ENCODE measurements at regions not wholly inside any gene's neighbourhood (a gene's known extent, or its start where the extent isn't known, plus 50 kb on each side); places are given as distances from the start of the nearest gene placed in this dataset.

GRCh38 chrX:33465137-33465536 lies 253.8 kb upstream of the DMD start:
- H3K36me3 ChIP-seq (ENCODE audit: control insufficient read depth in 4 of 4, insufficient read depth in 3 of 4, low read depth in 1 of 4, low read length in 3 of 4), result no peaks in the 10 kb centered on the region
- H3K27me3 ChIP-seq (ENCODE audit: control insufficient read depth in 4 of 4, insufficient read depth in 4 of 4, low read length in 3 of 4), result no peaks in the 10 kb centered on the region
- no peak overlapping the region for H3K9ac ChIP-seq (ENCODE audit: low read depth in 1 of 2, low read length in 2 of 2)
- TF ChIP-seq CTCF (IDR thresholded peaks at IDR 0.05; ENCODE audit: low read depth, low read length, missing input control), result no peak
- TF ChIP-seq RAD21 (IDR thresholded peaks at IDR 0.05), result no peak
- no peak for TF ChIP-seq GABPA (IDR thresholded peaks at IDR 0.05 in 1 of 2, conservative IDR thresholded peaks at IDR 0.05 in 1 of 2)
- TF ChIP-seq YY1 (IDR thresholded peaks at IDR 0.05), result no peak
- TF ChIP-seq ATF3 (IDR thresholded peaks at IDR 0.05), result no peak
- no peak for TF ChIP-seq JUND (IDR thresholded peaks at IDR 0.05)
- no peak for TF ChIP-seq TAF1 (conservative IDR thresholded peaks at IDR 0.05)
- no peak for TF ChIP-seq NR2F2 (IDR thresholded peaks at IDR 0.05)
- no peak for TF ChIP-seq RXRA (IDR thresholded peaks at IDR 0.05)
- no peak for TF ChIP-seq SP1 (IDR thresholded peaks at IDR 0.05)
- no peak for TF ChIP-seq HNF4A (conservative IDR thresholded peaks at IDR 0.05)
- TF ChIP-seq EGR1 (IDR thresholded peaks at IDR 0.05; ENCODE audit: low read depth in 2 of 2), result no peak
- no peak for TF ChIP-seq FOXA1 (IDR thresholded peaks at IDR 0.05)
- no peak for TF ChIP-seq MAX (IDR thresholded peaks at IDR 0.05)
- no peak for TF ChIP-seq HNF4G (IDR thresholded peaks at IDR 0.05)
- TF ChIP-seq FOXA2 (IDR thresholded peaks at IDR 0.05), result no peak
- no peak for TF ChIP-seq REST (IDR thresholded peaks at IDR 0.05)
- H3K27ac ChIP-seq (ENCODE audit: low read depth in 1 of 2, low read length in 2 of 2), result no peak overlapping the region
- DNase-seq (ENCODE audit: low spot score), result no peak
- H3K4me1 ChIP-seq (ENCODE audit: control insufficient read depth in 4 of 4, insufficient read depth in 4 of 4, low read length in 3 of 4), result no peaks in the 10 kb centered on the region
- H3K4me3 ChIP-seq (ENCODE audit: low read depth in 1 of 3, low read length in 3 of 3), result no peak overlapping the region
- no peaks in the 10 kb centered on the region for H3K9me3 ChIP-seq (ENCODE audit: control insufficient read depth in 4 of 4, low read length in 3 of 4)

- H3K9me3 ChIP-seq (ENCODE audit: control insufficient read depth in 4 of 4, low read length in 3 of 4), result peaks cover 0 to 2% (median 0%) of the 10 kb centered on the region in 4 donors
- no peaks in the 10 kb centered on the region for H3K36me3 ChIP-seq (ENCODE audit: control insufficient read depth in 4 of 4, insufficient read depth in 3 of 4, low read depth in 1 of 4, low read length in 3 of 4)
- no peak for DNase-seq (ENCODE audit: low spot score)
- no peaks in the 10 kb centered on the region for H3K27me3 ChIP-seq (ENCODE audit: control insufficient read depth in 4 of 4, insufficient read depth in 4 of 4, low read length in 3 of 4)
- WGBS, result 80% methylated on average over 2 of the region's 2 CpGs
- no peaks in the 10 kb centered on the region for H3K4me1 ChIP-seq (ENCODE audit: control insufficient read depth in 4 of 4, insufficient read depth in 4 of 4, low read length in 3 of 4)
- no peak overlapping the region for H3K9ac ChIP-seq (ENCODE audit: low read depth in 1 of 2, low read length in 2 of 2)
- no peak overlapping the region for H3K27ac ChIP-seq (ENCODE audit: low read depth in 1 of 2, low read length in 2 of 2)
- no peak overlapping the region for H3K4me3 ChIP-seq (ENCODE audit: low read depth in 1 of 3, low read length in 3 of 3)
- TF ChIP-seq HNF4G (IDR thresholded peaks at IDR 0.05) (no peak), EGR1 (IDR thresholded peaks at IDR 0.05; ENCODE audit: low read depth in 2 of 2) (no peak), REST (IDR thresholded peaks at IDR 0.05) (no peak), SP1 (IDR thresholded peaks at IDR 0.05) (no peak), RXRA (IDR thresholded peaks at IDR 0.05) (no peak), NR2F2 (IDR thresholded peaks at IDR 0.05) (no peak), HNF4A (conservative IDR thresholded peaks at IDR 0.05) (no peak), MAX (IDR thresholded peaks at IDR 0.05) (no peak)
Measured at GRCh38 chrX:33457102-33457501, 245.8 kb upstream of the DMD start.
